Hepatocyte (in vitro differentiated cells): ENCODE measurements at regions not wholly inside any gene's neighbourhood (a gene's known extent, or its start where the extent isn't known, plus 50 kb on each side); places are given as distances from the start of the nearest gene placed in this dataset.

ENCODE experiments used
- CTCF ChIP-seq: fragments of 200-600 bp; sonication (generic); IDR thresholded peaks from 2 replicates; pipeline ENCODE4 v1.5.1; 2016; ENCODE audit warnings: antibody characterized with exemption, mild to moderate bottlenecking; ENCODE audit not compliant: poor library complexity
- EZH2 ChIP-seq: fragments of 200-600 bp; sonication (generic); IDR thresholded peaks from 2 replicates; pipeline ENCODE4 v1.6.1; 2016; ENCODE audit warnings: antibody characterized with exemption, mild to moderate bottlenecking, borderline replicate concordance
- EZH2phosphoT487 ChIP-seq: fragments of 200-600 bp; sonication (generic); IDR thresholded peaks from one replicate; pipeline ENCODE4 v1.6.1; 2018; ENCODE audit warnings: antibody characterized with exemption, mild to moderate bottlenecking, low read depth, moderate library complexity; ENCODE audit not compliant: unreplicated experiment, severe bottlenecking

GRCh38 chr2:215507836-215508235 lies 72.0 kb upstream of the FN1 start:
- TF ChIP-seq CTCF (no peak), EZH2 (no peak), EZH2phosphoT487 (no peak)
